Stimulated activated CD4-positive, alpha-beta T cell treated with anti-CD3 and anti-CD28 coated beads, Interleukin-1b, Interleukin-23, amount 100 ng/mL, for 4 hours (primary cell): ENCODE measurements at regions not wholly inside any gene's neighbourhood (a gene's known extent, or its start where the extent isn't known, plus 50 kb on each side); places are given as distances from the start of the nearest gene placed in this dataset.
"Not testable (repeated sequence)": the region's sequence is repeated elsewhere in the genome, so short reads cannot be mapped to it uniquely, and the experiment has no call there.

Experiments used
- DNase-seq, 2 donors: peaks; one replicate each; pipeline ENCODE4 v3.0.0-alpha.2; 2020; ENCODE audit warnings: low read depth in 2 of 2

- no peak for DNase-seq
Measured at GRCh38 chr5:116750631-116751580, 176.3 kb upstream of the SEMA6A start.

- DNase-seq, result no peak
Measured at GRCh38 chr5:116747881-116748280, 173.3 kb upstream of the SEMA6A start.

GRCh38 chr5:116746668-116747067 lies 172.0 kb upstream of the SEMA6A start:
- no peak for DNase-seq

GRCh38 chr5:116740771-116741170 lies 166.1 kb upstream of the SEMA6A start:
- DNase-seq, result no peak

GRCh38 chr5:116739571-116739970 lies 164.9 kb upstream of the SEMA6A start:
- DNase-seq, result no peak

GRCh38 chr5:116738615-116739261 lies 164.1 kb upstream of the SEMA6A start:
- DNase-seq, result no peak

GRCh38 chr5:116738239-116738614 lies 163.6 kb upstream of the SEMA6A start:
- no peak for DNase-seq

GRCh38 chr5:116736671-116737070 lies 162.0 kb upstream of the SEMA6A start:
- DNase-seq, result no peak

- DNase-seq, result no peak
Measured at GRCh38 chr5:116733991-116734975, 159.7 kb upstream of the SEMA6A start.

- no peak for DNase-seq
Measured at GRCh38 chr5:116732591-116732990, 158.0 kb upstream of the SEMA6A start.

GRCh38 chr5:116731432-116731831 lies 156.8 kb upstream of the SEMA6A start:
- no peak for DNase-seq

GRCh38 chr5:116730706-116731105 lies 156.1 kb upstream of the SEMA6A start:
- DNase-seq, result no peak

- DNase-seq, result no peak
Measured at GRCh38 chr5:116730185-116730584, 155.6 kb upstream of the SEMA6A start.

- DNase-seq, result no peak
Measured at GRCh38 chr5:116727248-116727647, 152.6 kb upstream of the SEMA6A start.

- not testable (repeated sequence) for DNase-seq
Measured at GRCh38 chr5:116726180-116726579, 151.6 kb upstream of the SEMA6A start.

- DNase-seq, result no peak
Measured at GRCh38 chr5:116724971-116725370, 150.3 kb upstream of the SEMA6A start.

- no peak for DNase-seq
Measured at GRCh38 chr5:116722651-116723050, 148.0 kb upstream of the SEMA6A start.

- no peak for DNase-seq
Measured at GRCh38 chr5:116719106-116719505, 144.5 kb upstream of the SEMA6A start.

GRCh38 chr5:116718317-116718716 lies 143.7 kb upstream of the SEMA6A start:
- DNase-seq, result no peak

- DNase-seq, result no peak
Measured at GRCh38 chr5:116709082-116709481, 134.5 kb upstream of the SEMA6A start.

GRCh38 chr5:116705121-116705519 lies 130.5 kb upstream of the SEMA6A start:
- not testable (repeated sequence) for DNase-seq

- DNase-seq, result no peak
Measured at GRCh38 chr5:116703941-116704340, 129.3 kb upstream of the SEMA6A start.
